ENCODE measurements at regions not wholly inside any gene's neighbourhood (a gene's known extent, or its start where the extent isn't known, plus 50 kb on each side); places are given as distances from the start of the nearest gene placed in this dataset.

DNA sequence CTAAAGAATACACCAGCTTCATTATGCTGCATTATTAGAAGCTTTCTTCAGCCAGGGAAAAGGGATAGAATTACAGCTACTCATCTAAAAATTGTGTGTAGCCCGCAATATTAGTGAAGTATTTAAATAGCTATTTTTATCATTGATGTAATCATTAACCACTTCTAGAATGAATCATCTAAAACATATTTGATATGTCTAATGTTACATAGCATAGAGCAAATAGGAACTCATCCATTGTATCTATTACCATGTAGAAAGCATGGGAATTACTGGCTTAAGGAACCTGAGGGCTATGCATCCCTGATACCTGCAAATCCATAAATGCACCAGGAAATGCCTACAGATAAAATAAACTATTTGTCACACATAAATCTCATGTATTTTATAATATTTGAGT, 54.5 kb upstream of the VGLL3 start:
- Histone ChIP-seq H3K4me1 (no peaks in the 10 kb centered on the region), H3K9me3 (no peaks in the 10 kb centered on the region), H3K27ac (no peak overlapping the region), H3K36me3 (no peaks in the 10 kb centered on the region), H3K4me3 (no peak overlapping the region), H3K27me3 (no peaks in the 10 kb centered on the region)
- TF ChIP-seq POLR2A (IDR thresholded peaks at IDR 0.05): no peak
- TF ChIP-seq CTCF (IDR thresholded peaks at IDR 0.05 in 4 of 5, conservative IDR thresholded peaks at IDR 0.05 in 1 of 5): no peak
- DNase-seq (no peak), ATAC-seq (no peak)
- intact Hi-C loops (cut with DNase I; ENCODE audit: low total_unique reads) (no loop called here), in situ Hi-C loops (cut with MboI; ENCODE audit: low sequenced_read_pairs in 4 of 4) (no loop called here)

DNA sequence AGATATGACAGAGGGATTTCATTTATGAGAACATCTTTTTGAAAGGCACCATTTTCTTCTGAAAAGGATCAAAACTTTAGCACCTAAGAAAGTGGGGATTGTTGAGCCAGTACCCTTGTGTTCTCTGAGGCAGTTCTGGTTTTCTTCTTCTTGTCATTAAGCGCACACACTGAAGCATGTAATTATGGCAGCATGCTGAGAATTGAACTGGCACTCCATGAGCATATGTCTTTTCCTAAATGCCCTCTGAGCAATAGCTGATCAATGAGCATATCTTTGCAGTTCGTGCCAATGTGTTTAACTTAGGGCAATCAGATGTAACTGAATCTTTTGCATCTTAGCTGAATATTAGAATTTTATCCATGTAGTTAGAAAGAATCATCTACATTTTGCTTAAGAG, 53.9 kb upstream of the VGLL3 start:
- ATAC-seq: no peak
- TF ChIP-seq CTCF (IDR thresholded peaks at IDR 0.05 in 4 of 5, conservative IDR thresholded peaks at IDR 0.05 in 1 of 5) (no peak), POLR2A (IDR thresholded peaks at IDR 0.05) (no peak)

GRCh38 chr3:87044409-87044808, 53.5 kb upstream of the VGLL3 start:
- Histone ChIP-seq H3K4me1 (no peaks in the 10 kb centered on the region), H3K4me3 (no peak overlapping the region), H3K27me3 (no peaks in the 10 kb centered on the region), H3K9me3 (no peaks in the 10 kb centered on the region), H3K36me3 (no peaks in the 10 kb centered on the region), H3K27ac (no peak overlapping the region)
- no peak for TF ChIP-seq POLR2A (IDR thresholded peaks at IDR 0.05)
- no peak for TF ChIP-seq CTCF (IDR thresholded peaks at IDR 0.05 in 4 of 5, conservative IDR thresholded peaks at IDR 0.05 in 1 of 5)
- no peak for DNase-seq
- no peak for ATAC-seq
- in situ Hi-C loops (cut with MboI; ENCODE audit: low sequenced_read_pairs in 4 of 4) (no loop called here), intact Hi-C loops (cut with DNase I; ENCODE audit: low total_unique reads) (no loop called here)

More for the DNA sequence above, 53.9 kb upstream of the VGLL3 start:
- in situ Hi-C loops (cut with MboI; ENCODE audit: low sequenced_read_pairs in 4 of 4) (no loop called here), intact Hi-C loops (cut with DNase I; ENCODE audit: low total_unique reads) (no loop called here)
- no peak for DNase-seq
- H3K27me3 ChIP-seq: no peaks in the 10 kb centered on the region
- H3K9me3 ChIP-seq: no peaks in the 10 kb centered on the region
- H3K36me3 ChIP-seq: no peaks in the 10 kb centered on the region
- no peaks in the 10 kb centered on the region for H3K4me1 ChIP-seq
- H3K27ac ChIP-seq: no peak overlapping the region
- H3K4me3 ChIP-seq: no peak overlapping the region

DNA sequence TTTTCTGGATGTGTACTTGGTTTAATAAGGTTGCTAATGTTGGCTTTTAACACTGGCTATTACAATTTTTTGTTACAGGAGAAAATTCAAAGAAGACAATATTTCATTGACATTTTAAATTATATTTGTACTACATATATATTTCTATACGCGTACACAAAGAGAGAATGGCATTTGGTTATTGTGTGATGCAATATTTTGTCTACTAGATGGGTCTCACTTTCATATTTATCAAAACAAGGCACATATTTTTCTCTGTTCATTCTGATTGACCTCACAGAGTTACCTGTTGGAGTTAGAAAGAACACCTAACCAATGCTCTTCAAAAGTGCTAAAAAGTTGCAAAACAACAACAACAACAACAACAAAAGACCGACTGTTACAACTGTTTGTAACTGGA, 50.2 kb upstream of the VGLL3 start:
- no peak for ATAC-seq
- TF ChIP-seq CTCF (IDR thresholded peaks at IDR 0.05 in 4 of 5, conservative IDR thresholded peaks at IDR 0.05 in 1 of 5) (no peak), POLR2A (IDR thresholded peaks at IDR 0.05) (no peak)
- H3K4me3 ChIP-seq: no peak overlapping the region
- no peaks in the 10 kb centered on the region for H3K4me1 ChIP-seq
- H3K27me3 ChIP-seq: no peaks in the 10 kb centered on the region
- no peak for DNase-seq
- intact Hi-C loops (cut with DNase I; ENCODE audit: low total_unique reads): no loop called here
- no peaks in the 10 kb centered on the region for H3K36me3 ChIP-seq
- no peak overlapping the region for H3K27ac ChIP-seq
- in situ Hi-C loops (cut with MboI; ENCODE audit: low sequenced_read_pairs in 4 of 4): no loop called here
- H3K9me3 ChIP-seq: no peaks in the 10 kb centered on the region

All from gastrocnemius medialis (tissue), 4 donors.